Activated CD4-positive, alpha-beta T cell treated with anti-CD3 and anti-CD28 coated beads, Interleukin-10, Interleukin-2, amounts not matched to agents 100 ng/mL and 50 ng/mL, durations not matched to agents 16 hours and 8 hours (primary cell): ENCODE measurements at regions not wholly inside any gene's neighbourhood (a gene's known extent, or its start where the extent isn't known, plus 50 kb on each side); places are given as distances from the start of the nearest gene placed in this dataset.

Experiments used
- DNase-seq: peaks from one replicate; pipeline ENCODE4 v3.0.0-alpha.2; 2020

DNA sequence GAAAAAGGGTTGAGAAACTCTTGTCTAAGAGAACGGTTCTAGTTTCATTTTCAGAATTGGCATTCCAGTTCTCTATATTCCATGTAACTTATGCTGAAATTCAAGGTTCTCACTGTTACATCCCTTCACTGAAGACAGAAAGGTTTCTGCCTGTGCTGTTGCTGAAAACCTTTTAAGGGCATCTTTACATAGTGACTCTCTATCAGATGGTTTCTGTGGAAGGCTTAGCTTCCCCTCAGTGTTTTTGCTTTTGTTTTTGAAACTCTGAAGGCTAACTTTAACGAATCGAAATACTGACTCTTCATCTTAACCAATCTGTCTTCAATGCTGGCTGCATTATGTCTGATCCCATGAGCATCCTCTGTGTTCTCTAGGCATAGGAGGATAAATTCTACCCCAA, 1286.2 kb upstream of the EYS start:
- no peak for DNase-seq

- no peak for DNase-seq
These were observed 1285.6 kb upstream of the EYS start for GRCh38 chr6:66992660-66993059.

- DNase-seq = no peak
These were observed 1279.9 kb upstream of the EYS start for GRCh38 chr6:66986940-66987339.

DNA sequence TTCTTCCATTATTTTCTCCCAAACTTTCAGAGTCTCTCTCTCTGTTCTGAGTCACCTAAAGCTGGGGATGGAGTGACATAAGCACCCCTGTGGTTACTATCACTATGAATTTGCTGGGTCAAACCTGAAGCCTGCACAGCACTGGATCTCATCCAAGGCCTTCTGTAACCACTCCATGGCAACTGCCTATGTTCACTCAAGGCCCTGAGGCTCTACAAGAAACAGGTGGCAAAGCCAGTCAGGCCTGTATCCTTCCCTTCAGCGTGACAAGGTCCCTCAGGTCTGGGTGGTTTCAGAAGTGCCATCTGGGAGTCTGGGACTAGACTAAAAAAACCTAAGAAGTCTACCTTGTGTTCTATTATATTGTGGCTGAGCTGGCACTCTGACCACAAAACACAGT, 1278.8 kb upstream of the EYS start:
- DNase-seq = no peak

GRCh38 chr6:66970373-66970772, 1263.3 kb upstream of the EYS start:
- DNase-seq = no peak

GRCh38 chr6:66965227-66965626, 1258.2 kb upstream of the EYS start:
- no peak for DNase-seq

DNA sequence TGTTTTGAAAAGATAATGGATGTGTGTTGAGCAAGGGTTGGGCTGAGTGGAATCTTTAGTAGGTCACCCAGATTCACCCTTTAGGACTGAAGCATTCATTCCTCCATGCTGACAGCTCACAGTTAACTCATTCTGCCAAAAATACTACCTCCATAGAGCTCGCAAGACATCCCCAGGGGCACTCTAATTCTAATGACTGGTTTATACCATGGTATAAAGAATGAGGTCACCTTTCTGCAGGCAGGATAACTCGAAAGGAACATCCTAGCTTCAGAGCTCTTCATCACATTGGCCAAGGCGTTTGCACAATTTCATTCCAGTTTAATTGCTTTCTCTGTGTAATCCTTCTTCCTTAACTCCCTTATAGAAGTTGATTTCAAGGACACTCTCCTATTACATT, 1257.2 kb upstream of the EYS start:
- DNase-seq = no peak

- DNase-seq = no peak
These were observed 1255.1 kb upstream of the EYS start for GRCh38 chr6:66962082-66962481.

- no peak for DNase-seq
These were observed 1254.2 kb upstream of the EYS start for GRCh38 chr6:66961191-66961590.

GRCh38 chr6:66949191-66949661, 1242.2 kb upstream of the EYS start:
- DNase-seq = no peak

GRCh38 chr6:66948106-66948505, 1241.1 kb upstream of the EYS start:
- DNase-seq = no peak

GRCh38 chr6:66940003-66940402, 1233.0 kb upstream of the EYS start:
- DNase-seq = no peak

GRCh38 chr6:66937180-66937579, 1230.2 kb upstream of the EYS start:
- DNase-seq = no peak

GRCh38 chr6:66935612-66936011, 1228.6 kb upstream of the EYS start:
- no peak for DNase-seq

DNA sequence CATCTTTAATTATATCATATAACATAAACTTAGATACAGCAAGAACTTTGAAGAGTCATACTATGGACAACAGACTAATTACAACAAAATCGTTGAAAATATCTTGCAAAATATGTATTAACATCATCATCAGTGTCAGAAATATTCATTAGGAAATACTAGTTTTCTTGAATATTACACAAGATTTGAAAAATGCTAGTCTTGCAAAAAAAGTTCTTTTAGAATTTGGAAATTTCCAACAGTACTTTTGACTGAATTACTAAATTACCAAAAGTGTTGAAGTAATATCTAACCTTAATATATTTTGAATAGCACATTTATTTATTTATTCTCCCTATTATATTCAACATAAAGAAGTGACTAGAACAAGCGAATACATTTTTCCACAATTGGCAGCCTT, 1224.8 kb upstream of the EYS start:
- DNase-seq = no peak

GRCh38 chr6:66930559-66931290, 1223.7 kb upstream of the EYS start:
- DNase-seq = no peak

DNA sequence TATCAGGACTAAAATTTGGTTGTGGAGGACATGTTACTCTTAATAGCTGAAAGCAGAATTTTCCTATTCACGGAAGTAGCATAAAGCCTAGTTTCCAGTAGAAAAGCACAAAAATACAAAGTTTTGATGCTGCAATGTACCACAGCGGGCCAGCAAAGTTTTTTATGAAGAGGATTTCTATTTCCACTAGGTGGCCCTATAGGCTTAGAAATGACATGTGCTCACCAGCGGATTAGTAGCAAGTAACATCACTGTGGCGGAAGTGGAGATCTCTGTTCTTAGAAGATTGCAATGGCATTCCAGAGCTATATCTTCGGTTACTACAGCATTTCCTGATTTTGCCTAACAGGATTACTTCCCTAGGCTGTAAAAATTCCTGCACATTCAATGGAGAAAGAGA, 1219.0 kb upstream of the EYS start:
- DNase-seq = no peak

- no peak for DNase-seq
These were observed 1206.6 kb upstream of the EYS start for GRCh38 chr6:66913657-66914056.

- no peak for DNase-seq
These were observed 1195.4 kb upstream of the EYS start for GRCh38 chr6:66902457-66902856.

DNA sequence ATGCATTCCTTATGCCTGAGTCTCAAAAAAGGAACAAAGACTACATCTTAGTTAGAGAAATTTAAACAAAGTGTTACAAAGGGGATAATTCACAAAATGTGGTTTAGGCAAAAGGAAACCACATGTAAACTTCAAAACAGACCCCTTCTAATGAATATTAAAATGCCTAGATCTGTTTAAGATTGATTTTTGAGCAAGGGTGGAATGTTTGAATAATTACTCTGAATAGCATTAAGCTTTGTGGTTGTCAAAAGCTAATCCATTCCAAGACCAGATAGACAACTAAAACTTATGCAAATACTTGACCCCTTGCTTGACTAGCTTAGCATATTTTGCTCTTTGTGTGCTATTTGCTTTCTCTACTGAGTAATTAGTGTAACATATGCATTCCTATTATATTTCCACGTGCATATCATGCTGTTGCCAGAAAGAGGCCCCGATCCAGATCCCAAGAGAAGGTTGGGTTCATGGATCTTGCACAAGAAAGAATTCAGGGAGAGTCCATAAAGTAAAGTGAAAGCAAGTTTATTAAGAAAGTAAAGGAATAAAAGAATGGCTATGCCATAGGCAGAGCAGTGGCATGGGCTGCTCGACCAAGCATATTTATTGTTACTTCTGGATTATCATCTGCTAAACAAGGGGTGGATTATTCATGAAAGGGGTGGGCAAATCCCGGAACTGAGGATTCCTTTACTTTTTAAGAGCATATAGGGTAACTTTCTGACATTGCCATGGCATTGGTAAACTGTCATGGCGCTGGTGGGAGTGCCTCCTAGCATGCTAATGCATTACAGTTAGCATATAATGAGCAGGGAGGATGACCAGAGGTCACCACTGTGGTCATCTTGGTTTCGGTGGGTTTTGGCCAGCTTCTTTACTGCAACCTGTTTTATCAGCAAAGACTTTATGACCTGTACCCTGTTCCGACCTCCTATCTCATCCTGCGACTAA, 1193.4 kb upstream of the EYS start:
- DNase-seq = no peak

DNA sequence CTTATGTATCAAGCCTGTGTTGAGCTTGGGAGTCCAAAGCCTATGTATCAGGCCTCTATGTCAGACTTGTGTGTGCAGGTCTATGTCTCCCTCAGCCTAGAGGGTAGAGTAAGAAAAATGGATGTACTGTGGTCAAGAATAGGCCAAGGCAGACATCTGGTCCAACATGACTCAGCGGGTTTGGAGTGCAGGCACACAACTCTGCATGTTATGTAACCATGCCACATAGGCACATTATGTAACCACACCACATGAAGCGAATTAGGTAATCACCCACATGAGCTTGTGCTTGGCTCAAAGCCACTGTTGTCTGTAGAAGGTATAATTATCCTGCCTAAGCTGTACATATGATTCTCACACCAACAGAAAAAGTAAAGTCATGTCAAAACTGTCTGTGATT, 1190.5 kb upstream of the EYS start:
- DNase-seq = no peak

GRCh38 chr6:66896415-66896814, 1189.4 kb upstream of the EYS start:
- DNase-seq = no peak

DNA sequence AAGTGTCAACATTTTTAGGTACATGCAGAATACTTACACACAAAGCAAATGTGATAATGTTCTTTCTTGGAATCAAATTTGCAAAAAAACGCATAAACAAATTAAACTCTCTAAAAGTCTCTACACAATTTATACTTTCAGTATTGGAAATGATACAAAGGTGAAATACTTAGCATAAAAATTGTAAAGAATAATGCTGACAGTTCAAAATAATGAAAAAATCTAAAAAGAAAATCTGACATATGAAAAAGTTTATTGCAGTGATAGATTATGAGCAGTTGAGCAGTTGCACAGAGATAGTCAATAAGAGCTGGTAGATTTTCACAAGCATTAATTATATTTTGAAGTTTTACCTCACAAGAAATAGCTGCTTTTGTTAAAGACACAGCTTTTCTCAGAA, 1176.4 kb upstream of the EYS start:
- no peak for DNase-seq

GRCh38 chr6:66866801-66867200, 1159.8 kb upstream of the EYS start:
- DNase-seq = no peak
